ENCODE measurements at regions not wholly inside any gene's neighbourhood (a gene's known extent, or its start where the extent isn't known, plus 50 kb on each side); places are given as distances from the start of the nearest gene placed in this dataset.

DNA sequence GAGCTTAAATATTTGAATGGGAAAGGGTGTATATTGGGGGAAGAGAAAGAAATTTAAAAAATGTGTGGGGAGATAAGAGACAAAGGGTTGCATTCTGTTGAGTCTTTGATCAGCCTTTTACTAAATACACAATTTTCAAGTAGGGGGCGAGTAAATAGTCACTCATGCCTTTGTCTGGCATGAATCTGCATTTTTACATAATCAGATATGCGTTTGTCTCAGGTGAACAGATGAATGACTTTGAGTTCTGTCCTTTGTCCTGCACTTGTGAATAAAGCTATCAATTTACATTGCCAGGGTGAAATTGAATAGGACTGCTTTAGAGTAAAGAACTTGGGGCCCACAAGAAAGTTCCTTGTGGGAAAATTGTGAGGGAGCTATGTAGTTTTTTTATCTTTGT lies 523.6 kb upstream of the LUZP2 start:
- DNase-seq: no peak

DNA sequence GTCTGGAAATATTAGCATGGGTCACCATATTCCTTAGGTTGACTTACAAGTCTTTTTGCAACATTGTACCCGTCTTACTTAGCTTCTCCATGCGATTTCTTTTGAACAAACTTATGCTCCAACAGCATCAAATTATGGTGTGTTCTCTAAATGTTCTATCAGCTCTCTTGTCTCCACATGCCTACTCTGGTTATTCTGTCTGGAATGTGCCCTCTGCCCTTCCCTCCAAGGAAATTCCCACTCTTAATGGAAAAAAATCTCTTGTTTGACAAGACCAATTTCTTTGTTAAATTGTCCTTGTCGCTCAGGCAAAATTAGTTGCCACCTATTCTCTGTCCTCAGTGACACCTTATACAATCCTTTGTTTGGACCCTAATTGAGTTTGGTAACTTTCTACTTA lies 522.8 kb upstream of the LUZP2 start:
- DNase-seq: no peak

DNA sequence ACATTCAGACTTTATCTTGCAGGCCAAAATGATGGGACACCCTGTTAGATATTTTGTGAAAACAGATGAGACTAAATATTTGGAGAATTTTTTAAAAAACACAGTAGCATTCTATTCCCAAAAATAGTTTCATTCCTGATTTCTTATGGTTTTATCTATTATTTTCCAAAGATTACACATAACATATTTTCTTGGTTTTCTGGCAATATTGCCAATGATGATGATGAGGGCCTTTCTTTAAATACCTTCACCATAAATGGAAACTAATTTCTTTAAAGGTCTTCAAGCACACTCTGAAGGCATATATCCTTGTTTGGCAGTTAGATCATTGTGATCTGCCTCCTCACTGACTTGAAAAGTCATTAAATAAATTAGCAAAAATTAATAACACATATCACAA lies 522.3 kb upstream of the LUZP2 start:
- DNase-seq: no peak

DNA sequence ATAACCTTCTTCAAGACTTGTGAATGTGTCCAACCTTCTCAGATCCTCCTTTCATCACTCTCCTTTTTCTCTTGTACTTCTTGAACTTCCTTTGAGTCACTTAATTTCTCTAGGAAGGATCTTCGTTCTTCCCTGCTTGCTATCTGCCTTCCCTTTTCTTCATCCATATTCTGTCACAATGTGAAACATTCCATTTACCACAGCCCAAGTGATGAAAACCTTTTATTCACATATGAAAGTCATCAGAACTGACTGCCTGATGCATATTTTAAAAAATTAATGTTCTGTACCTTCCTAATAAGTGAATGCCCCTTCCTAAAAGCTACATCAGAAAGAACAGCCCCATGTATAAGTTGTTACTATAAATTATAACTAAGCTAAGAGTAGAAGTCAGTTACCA lies 520.4 kb upstream of the LUZP2 start:
- no peak for DNase-seq

DNA sequence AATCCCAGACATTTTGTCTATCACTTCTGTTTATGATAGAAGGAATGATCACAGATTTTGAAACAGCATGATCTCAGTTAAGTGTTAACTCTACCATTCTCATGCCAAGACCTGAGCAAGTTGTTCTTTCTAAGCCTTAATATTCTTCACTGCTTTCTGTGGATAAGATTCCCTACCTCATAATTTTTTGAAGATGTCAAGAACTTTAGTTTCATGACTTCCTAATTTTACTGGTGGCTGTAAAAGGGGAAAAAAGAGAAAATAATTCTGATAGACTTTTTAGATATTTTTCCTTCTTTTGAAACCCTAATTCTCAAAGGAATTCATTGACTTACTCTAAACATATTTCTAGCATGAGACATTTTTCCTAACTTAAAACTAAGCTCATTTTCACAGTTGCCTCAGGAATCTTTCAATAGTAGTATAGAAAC lies 520.0 kb upstream of the LUZP2 start:
- DNase-seq: peak in 1 of 2 donors; percentile 3

DNA sequence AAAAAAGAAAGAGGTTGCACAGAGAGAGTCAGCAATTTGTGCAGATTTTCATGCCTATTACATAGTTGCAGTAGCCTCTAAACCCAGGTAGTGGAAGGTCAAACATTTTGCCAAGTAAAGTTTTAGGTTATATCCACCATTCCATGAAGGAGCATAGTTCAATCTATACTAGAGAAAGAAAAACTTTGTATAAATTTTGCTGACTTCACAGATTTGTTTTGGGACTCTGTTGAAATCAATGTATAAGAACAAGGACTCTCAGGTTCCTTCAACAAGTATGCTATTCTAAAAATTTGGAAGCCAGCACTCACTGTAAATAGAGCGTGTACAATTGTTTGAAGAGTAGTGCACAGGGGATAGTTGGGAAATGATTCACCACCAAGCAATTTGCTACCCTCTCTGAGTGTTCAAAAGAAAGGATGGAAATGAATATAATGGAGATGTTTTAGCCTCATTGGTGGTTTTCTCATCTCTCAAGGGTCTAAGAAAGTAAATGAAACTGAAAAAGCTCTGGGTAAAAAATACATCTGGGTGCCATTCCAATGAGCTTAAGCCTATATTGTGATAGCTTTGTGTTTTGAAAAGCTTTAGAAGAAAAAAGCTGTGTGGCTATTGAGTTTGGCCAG lies 508.4 kb upstream of the LUZP2 start:
- DNase-seq: no peak

DNA sequence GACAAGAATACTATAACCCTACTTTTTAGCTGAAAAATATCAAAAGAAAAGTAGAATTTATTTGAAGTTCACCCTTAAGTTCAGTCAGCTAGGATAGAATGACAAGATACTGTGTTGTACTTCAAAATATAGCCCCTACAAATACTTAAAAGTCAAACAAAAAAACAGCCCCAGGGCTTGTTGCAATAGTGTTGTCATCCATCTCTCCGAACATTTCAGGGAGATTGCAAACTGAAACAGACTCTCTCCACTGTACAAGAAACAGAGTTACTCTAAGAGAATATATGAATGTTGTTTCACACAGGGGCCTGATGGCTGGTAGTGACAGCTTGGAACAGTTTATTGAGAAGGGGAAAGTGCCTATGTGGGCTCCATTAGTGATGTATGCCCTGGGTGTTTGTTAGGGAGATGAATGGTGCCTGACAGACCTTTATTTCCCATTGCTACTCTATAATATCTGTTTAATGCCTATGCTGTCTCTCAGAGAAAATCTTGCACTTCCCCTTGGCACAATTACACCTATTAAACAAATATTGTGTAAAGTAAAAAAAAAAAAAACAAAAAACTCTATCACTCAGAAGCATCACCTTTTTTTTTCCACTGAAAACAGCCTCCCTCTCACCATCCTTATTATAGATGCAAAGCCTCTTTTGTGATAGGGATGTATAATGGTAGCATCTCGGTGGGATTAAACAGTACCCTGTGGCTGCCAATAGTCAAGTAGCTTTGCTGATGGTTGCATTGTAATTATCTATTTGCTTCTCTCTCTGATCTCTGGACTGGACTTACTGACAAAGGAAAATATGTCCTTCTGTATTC lies 506.3 kb upstream of the LUZP2 start:
- DNase-seq: no peak

DNA sequence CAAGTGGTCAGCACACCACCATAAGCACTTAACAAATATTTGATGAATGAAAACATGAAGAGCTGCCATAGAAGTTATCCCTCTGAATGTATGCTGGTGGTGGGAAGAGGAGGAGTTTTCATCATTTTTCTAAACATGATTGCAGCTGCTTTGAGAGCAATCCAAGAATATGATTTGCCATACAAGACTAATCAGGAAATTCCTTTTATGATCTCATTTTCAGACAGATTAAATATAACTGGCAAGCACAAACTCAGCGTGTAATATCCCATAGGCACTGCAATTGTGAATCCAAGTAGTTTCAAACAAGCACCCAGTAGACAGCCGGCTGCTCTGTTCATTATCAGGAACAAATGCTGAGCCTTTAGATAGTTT lies 505.7 kb upstream of the LUZP2 start:
- DNase-seq: no peak

DNA sequence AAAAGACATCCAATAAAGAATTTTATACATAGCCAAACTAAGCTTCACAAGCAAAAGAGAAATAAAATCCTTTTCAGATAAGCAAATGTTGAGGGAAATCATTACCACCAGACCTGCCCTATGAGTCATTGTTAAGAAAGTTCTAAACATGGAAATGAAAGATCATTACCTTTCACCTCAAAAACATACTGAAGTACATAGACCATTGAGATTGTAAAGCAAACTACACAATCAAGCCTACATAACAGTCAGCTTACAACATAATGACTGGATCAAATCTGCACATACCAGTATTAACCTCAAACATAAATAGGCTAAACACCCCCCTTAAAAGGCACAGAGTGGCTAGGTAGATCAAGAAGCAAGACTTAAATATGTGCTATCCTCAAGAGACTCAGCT lies 501.0 kb upstream of the LUZP2 start:
- no peak for DNase-seq

DNA sequence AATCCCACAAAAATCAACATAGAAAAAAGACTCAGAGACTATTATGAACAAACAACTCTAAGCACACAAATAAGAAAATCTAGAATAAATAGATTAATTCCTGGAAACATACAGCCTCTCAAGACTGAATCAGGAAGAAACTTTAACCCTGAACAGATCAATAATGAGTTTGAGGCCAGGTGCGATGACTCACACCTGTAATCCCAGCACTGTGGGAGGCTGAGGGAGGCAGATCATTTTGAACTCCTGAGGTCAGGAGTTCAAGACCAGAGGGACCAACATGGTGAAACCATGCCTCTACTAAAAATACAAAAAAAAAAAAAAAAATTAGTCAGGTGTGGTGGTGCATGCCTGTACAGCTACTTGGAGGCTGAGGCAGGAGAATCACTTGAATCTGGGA lies 499.5 kb upstream of the LUZP2 start:
- no peak for DNase-seq

DNA sequence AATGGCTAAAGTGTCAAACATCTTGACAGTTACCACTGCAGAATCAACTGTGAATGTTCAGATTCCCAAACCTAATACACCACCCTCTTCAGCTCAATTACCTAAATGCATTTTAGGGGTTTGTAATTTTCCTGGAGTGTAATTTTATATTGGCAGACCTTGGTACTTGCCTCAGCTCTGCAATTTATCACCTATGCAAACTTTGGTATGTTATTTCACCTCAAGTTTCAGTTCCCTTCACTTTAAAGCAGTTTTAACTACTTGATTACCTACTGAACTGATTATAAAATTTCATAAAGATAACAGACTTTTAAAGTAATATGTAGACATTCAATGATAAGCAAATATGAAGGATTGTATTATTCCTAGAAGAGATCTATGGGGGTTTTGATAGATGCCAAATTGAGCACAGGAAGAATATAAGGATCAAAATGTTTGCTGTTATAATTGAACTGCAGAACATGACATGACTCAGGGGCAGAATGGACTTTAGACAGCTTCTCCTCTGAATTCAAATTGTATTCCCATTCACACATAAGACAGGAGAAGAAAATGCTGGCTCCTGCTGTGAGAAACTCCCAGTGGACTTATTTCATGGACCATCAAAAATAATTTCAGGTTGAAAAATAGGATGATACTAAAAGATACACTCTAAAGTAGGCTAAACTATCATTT lies 491.5 kb upstream of the LUZP2 start:
- DNase-seq: no peak

DNA sequence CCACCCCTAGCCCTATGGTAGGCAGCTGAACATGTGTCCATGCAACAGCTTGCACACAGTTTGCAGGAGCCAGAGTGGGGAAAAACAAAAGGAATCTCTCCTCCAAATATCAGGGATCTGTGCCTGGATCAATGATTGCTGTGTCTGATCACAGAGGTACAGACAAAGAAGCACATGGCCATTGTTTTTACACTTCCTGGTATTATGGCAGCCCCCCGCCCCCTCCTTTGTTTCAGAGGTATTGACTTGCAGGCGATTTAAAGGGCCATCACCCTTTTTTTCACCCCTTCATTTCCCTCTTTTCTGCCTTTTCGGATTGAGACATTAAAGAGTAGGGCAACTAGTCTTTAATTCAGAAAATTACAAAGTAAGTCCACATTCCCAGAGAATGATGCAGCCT lies 453.0 kb upstream of the LUZP2 start:
- no peak for DNase-seq

DNA sequence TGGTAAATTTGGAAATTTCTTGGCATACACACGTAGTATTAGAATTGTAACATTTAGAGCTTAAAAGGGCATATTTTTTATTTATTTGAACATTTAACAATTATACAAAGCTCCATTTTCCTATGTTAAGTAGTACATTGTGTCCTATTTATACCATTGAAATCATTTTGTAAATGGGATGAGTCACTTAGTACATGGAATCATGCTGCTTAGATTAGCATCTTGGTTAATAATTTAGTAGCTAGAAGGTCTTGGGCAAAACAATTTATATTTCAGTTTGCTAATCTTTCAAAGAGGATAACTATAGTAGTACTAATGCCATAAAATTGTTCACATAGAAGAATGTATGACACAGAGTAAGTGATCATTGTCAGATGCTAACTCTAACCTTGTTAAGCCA lies 450.1 kb upstream of the LUZP2 start:
- DNase-seq: no peak

DNA sequence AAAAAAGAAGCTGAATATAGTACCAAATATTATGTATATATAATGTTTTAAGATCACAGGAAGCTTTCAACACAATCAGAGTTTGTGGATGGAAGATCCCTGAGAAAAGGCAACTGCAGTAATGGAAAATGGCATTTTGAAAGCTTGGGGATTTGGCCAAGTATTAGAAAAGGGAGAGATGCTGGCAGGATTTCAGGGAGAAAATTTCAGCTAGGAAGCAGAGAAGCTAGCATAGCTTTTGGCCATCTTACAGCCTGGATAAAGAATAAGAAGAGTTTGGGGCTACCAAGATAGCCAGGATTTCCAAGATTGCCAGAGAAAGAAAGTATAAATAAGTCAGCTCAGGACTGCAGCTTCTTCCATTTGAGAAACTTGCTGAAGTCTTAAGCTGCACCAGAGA lies 440.8 kb upstream of the LUZP2 start:
- DNase-seq: no peak

DNA sequence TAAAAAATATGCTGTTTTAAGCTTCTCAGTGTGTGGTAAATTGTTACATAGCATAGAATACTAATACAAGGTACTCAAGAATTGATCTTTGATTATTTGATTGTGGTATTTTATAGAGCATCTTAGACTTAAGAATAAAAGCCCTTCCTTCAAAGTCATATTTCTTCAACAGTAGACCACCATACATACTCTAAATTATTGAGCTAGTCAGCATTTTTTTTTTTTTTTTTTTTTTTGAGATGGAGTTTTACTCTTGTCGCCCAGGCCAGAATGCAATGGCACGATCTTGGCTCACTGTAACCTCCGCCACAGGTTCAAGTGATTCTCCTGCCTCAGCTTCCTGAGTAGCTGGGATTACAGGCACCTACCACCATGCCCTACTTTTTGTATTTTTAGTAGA lies 436.7 kb upstream of the LUZP2 start:
- DNase-seq: no peak

DNA sequence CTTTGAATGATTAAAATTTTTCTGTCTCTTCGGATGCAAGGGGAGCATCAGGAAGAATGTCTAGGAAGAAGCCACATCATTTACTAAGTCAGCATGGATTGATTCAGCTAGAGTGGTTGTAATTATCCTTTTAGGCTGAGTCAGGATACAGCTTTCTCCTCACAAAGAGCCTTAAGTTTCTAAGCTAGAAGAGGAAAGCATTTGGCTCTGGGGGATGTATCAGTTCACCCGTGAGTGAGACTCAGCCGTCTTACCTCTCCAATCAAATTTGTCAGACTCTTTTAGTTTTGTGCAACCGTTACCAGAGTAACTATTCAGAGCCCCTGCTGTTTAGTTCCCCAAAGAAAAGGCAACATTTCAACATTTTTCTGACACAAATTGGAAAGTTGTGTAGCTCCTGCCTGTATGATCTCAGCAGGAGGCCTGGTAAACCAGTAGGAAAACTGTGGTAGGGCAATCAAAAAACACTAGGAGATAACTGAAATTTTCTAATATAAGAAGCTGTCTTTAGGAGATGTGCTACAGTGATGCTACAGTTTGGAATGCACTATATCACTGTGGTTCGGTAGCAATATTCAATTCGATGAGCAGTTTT lies 432.4 kb upstream of the LUZP2 start:
- no peak for DNase-seq

DNA sequence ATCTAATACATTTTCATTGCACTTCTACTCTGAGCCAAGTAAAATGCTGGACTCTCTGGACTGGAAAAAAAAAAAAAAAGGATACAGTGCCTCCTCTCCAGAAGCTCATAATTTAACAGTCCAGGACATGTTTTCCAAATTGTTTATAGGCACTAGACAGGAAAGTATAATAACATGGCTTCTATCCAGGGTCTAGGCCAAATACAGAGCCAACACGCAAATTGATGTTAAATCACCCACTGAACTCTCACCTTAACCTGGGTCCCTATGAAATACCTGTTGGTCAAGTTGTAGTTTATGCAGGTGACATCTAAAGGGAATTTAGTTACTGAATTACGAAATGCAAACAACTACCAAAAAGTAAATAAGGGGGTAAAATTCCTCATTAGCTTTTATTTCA lies 428.7 kb upstream of the LUZP2 start:
- DNase-seq: no peak

DNA sequence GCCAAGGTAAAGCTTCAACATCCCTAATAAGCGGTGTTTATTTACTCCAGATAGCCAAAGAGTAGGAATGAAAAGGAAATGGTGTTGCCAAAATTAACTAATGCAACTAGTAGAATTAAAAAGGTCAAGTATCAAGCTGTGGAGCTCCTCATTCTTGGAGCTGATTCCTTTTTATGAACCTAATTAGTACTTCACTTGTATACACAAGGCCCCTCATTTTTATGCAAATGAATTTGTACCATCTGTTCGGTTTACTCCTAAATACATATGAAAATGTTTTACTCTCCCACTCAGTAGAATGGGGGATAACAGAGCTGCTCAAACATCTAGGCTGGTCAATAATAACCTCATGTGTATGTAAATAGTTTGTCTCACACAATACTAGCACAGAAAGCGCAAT lies 426.4 kb upstream of the LUZP2 start:
- no peak for DNase-seq

DNA sequence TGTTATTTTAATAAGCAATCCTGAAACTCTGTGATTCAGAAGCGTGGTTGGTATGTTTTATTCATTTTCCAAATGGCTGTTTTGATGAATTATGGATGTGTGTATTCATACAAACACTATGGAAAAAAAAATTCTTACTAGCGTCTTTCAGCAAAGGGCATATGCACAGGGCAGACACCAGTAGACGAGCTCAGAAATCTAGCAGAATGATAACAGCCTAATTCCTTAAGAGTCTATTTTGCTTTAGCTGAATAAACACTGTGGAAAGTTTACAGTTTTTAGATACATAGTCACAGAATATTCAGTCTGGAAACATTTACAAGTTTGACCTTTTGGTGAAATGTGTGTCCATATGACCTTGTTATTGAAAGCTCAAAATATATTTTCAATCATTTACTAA lies 418.8 kb upstream of the LUZP2 start:
- no peak for DNase-seq

DNA sequence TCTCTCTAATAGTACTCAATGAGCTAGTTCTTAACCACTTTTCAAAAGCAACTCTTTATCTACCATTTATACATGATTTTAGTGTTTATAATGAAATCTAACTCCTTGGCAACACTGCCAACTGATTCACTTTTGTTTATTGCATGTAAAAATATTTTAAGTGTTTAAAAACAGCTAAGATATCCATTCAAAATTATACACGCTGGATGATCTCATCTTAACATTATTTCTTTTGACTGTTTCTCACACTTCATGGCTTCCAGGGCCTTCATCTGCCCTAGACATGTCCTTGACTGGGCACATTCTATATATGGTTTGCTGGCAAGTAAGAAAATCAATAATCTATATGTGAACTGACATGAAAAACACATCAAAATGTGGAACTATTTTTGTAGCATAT lies 414.6 kb upstream of the LUZP2 start:
- no peak for DNase-seq

DNA sequence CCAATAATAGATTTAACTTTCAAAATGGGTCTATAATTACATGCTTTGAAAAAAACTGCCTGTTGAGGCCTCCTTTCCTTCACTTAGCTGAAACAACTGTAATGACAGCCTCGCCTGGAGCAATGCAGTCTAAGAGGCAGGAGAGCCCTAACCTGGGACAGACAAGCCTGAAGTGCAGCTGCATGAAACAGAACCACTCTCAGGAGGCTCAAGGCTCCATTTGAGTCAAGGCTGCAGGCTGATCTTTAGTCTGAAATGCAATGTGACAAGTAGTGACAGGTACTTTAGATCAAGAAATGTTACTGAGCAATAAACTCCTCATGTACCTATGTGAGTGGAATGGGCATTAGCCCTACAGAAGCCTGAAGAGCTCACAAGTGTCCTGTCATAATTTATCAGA lies 414.0 kb upstream of the LUZP2 start:
- DNase-seq: no peak

DNA sequence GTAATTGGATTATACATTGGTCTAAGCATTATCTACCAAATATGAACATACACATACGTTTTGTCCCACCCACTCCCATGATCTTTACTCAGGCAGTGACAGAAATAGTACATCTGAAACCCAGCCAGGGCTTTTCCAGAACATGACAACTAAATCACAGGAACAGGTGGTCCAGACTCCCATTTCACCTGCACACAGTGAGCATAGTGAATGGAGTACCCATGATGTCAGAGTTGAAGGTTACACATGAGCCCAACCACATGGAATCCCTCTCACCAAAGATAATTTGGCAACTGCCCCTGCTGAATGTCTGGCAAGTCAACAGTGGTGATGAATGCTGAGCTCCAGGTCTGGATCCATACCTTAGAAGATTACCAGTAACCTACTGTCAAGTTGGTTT lies 411.9 kb upstream of the LUZP2 start:
- no peak for DNase-seq

DNA sequence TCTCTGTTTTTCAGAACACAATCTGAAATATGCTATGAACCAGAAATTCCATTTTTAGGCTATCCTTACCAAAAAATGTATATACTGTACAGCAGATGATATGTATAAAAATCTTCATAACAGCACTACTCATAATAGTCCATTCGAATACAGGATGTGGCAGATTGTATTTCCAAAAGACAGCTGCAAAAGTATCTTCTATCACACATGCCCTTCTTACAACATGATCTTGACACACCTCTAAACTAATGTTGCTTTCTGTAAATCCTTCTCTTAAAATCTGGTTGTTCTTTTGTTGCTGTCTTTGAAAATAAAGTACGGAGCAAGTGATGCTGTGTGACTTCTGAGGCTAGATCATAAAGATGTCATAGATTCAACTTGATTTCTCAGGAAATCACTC lies 409.9 kb upstream of the LUZP2 start:
- DNase-seq: no peak

DNA sequence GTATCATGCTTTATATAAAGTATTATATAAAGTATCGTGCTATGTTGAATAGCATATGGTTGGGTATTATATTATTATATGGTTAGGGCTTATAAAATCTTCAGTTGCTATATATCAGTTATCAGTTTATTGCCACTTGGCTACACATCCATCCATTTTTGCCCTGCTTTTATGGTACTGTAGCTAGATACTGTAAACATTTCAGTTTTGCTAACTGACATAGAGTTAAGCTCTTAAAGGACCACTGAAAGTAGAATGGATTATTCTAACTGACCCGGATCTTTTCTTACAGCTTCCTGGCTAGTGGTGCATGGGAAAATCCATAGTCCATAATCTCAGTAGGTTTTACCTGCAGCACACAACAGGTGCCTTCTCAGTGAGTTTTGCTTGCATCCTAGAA lies 405.3 kb upstream of the LUZP2 start:
- no peak for DNase-seq

Measured in bone marrow (tissue), 2 donors.